Stimulated activated CD8-positive, alpha-beta memory T cell treated with anti-CD3 and anti-CD28 coated beads, Interleukin-2, amount 100 ng/mL, for 48 hours (primary cell): ENCODE measurements at regions not wholly inside any gene's neighbourhood (a gene's known extent, or its start where the extent isn't known, plus 50 kb on each side); places are given as distances from the start of the nearest gene placed in this dataset.

Experiments
- DNase-seq, 2 donors: peaks; one replicate each; pipeline ENCODE4 v3.0.0-alpha.2; 2020; ENCODE audit warnings: low read depth in 2 of 2

DNA sequence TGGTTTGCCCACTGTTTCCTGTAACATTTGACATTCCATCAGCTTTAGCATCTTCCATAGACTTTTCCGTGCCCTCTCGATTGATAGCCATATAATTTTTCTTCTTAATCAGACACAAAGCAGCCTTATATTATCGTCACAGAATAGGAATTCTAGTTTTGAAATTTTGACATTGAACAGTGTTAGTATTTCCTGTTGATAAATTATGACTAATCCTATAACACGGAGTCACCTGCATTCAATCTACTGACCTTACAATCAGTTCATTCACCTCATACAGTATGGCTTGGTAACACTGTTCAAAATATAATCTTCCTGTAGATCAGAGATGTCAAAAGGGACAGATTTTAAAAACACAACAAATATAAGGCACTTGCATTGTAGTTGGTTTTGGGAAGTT lies 423.7 kb downstream of the C3orf38 start:
- DNase-seq, result no peak

DNA sequence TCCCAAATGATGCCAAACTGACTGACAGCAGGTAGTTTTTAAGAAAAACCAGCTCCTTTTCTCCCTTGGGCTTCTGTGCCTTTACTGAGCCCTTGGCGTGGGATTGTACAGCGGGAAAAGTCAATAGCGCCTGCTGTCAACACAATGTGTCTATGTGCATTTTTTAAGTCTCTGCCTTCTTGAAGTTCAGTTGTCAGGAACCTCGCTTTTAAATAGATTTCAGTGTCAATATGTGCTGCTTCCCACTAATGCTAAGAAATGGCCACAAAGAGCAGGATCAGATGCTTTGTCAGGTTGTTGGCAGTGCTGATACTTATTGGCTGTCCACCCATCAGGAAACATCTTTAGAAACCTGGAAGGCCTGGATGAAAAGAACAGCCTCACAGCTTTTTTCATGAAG lies 424.4 kb downstream of the C3orf38 start:
- no peak for DNase-seq

DNA sequence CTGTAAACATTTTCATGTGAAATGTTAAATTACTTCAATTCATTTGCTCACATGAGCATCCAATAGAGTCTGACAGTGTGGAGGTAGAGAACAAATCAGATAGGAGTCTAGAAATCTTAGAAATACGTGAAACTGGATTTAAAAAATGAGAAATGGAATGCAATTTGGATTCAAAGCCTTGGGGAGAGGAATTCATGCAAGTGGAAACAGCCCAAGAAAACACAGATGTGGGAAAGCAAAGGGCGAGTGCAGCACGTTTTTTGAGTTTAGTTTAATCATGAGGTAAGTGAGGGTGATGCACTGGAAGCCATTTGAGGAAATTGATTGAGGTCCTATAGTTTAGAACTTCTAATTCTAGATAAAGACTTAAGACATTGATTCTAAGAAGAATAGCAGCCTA lies 434.7 kb downstream of the C3orf38 start:
- DNase-seq, result no peak

DNA sequence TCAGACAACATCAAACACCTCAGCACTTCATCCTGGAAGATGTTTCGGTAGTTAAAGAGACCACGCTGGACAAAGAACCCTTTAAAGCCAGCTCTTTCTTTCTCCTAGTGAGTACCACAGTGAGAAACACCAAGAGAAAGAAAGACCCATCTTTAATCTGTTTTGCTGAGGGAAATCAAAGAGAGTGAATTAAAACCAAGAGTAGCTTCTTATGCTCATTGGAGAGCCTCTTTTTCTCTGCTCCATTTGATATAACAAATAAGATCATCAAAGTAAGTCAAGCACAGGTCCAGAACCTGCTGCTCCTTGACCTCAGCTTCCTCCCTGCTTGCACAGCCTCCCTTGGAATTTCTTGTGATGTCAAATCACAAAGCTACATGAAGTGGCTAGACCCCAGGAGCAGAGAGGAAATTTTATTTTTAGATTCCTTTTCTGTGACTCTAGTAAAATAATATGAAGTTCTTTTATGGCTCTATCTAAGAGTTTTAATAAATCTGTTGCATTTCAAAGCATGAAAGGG lies 436.4 kb downstream of the C3orf38 start:
- DNase-seq, result no peak

GRCh38 chr3:88589138-88589537 lies 439.4 kb downstream of the C3orf38 start:
- DNase-seq, result no peak

GRCh38 chr3:88595026-88595425 lies 445.3 kb downstream of the C3orf38 start:
- DNase-seq, result no peak

DNA sequence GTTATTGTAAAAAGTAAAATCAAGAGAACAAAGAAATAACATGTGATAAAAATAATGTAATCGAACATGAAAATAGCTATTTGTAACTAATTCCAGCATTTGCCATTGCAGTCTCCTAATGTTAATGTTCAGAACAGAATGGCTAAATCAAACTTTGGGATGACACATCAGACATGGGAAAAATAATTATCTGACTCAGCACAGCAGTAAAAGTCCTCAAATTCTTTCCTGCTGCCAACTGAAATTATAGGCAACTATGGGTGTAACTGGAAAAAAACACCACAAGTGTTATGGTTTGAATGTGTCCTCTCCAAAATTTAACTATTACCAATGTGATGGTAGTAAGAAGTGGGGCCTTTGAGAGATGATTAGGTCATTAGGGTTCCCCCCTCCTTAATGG lies 446.7 kb downstream of the C3orf38 start:
- no peak for DNase-seq

DNA sequence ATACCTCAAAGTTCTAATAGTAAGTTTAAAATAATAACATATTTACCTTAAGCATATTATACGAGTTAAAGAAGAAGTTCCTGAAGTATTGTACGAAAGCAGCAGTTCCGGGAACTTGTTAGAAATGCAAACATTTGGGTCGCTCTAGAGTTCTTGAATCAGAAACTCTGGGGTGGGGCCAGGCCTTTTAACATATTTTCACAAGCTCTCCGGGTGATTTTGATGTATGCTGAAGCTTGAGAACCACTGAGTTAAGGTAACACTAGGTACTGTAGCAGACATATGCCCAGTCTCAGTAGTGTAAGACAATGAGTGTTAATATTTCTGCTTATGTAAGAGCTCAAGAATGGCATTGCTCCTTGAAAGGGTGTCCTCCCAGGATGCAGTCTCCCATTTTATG lies 461.1 kb downstream of the C3orf38 start:
- DNase-seq, result no peak

DNA sequence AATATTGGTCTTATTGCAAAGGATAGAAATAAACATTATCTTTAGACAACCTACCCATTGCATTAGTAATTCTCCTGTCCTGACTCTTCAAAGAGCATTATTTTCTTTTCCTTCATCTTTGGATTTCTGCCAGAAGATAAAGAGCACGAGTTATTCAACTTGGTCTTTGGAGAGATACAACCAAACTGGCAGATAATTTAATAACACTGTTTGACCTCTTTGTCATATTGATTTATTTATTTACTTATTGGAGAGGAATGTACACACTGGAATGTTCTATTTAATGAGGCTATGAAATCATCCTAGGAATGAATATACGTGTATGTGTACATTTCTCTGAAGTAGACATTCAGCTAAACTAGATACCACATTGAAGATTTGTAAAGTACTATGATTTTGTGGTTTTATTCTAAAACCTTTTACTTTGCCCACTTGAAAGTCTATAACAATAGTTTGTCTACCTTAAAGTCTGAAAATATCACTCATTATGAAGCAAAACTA lies 462.1 kb downstream of the C3orf38 start:
- DNase-seq, result no peak

GRCh38 chr3:88616413-88616812 lies 466.7 kb downstream of the C3orf38 start:
- DNase-seq, result no peak

- no peak for DNase-seq
These were observed 467.5 kb downstream of the C3orf38 start for GRCh38 chr3:88617283-88617682.

DNA sequence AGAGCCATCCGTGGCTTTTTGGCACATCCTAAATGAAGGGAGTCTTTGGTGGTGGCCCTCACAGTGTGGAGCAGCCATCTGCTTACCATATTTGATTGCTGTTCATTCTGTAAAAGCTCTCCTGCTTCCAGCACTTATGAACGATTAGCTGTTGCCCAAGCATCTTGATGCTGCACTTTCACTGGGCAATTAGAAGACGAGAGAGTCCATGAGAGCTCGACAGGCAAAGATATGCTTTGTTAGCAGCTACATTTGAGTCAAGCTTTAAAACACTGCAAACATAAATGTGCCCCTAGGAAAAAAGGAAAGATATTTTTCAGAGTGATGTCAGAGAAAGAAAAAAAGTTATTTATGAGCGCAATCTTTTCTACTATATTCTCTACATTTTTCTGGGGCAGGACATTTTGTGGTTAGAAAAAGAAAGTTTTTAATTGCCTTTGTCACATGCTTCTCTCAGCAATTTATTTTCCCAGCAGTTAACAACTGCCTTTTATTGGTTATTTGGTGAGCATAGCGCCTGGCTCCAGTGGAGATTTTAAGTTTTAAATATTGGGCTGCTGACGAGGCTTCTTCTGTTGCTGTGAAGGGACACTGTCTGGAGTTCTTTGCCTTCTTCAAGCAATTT lies 468.4 kb downstream of the C3orf38 start:
- no peak for DNase-seq

- no peak for DNase-seq
These were observed 471.8 kb downstream of the C3orf38 start for GRCh38 chr3:88621586-88621985.

DNA sequence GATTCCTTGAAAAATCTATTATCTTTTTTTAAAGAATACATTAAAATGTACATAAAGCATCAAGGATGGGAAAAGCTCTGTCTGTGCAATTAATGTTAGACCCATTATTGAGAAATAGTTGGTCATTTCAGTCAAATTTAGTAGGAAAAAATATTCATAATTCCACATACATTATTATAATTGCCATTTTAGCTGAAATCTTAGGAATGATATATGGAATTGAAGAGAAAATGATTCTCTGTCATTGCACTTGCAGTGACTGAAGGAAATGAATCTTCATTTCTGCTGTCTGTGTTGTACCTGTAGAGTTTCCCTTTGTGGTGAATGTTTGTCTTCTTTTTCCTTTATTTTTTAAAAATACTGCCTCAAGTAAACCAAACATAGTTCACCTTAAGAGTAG lies 473.9 kb downstream of the C3orf38 start:
- no peak for DNase-seq

DNA sequence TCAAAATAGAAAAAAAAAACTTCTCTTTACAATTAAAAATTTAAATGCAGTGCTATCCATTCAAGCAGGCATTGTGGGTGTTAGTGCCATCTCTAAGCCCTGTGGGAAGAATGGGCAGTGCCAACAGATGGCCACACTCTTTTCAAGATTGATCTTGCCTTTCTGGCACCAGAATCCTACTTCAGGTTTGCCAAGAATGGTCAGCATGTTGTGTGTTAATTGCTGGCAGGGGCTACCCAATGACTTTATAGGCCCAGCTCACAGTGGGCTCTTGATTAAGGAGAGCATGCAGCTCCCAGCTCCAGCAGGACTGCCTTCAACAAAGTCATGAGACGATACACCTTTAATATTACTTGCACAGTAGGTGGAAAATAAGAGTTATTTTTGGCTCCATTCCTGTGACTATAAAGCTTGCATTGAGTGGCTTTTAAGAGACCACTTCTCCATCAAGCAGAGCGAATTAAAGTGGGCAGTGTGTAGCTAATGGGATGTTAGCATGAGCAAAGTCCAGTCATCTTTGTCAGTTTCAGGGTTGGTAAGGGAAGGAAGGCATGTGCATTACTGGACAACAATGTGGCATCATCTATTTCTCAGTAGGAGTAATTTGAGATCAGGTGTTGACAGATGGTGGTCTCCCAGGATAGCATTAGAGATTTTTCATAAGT lies 476.8 kb downstream of the C3orf38 start:
- DNase-seq, result no peak

- DNase-seq, result no peak
These were observed 478.5 kb upstream of the EPHA3 start for GRCh38 chr3:88628901-88629300.

DNA sequence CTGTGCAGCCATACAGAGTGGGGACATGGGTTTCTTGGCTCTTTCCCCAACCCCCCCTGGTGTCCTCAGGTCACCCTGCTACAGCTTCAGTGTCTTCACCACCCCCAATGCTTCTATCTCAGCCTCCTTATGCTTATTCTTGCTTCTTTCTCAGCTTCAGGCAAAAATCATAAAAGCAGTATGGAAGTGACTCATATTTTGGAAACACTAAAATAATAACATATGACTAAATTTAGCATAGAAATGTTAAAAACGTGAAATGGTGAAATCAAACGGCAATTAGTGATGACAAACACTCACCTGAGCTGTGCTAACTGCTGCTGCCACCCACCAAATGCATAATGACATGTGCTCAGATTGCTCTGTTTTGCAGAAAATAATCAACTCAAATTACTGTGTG lies 475.2 kb upstream of the EPHA3 start:
- no peak for DNase-seq

DNA sequence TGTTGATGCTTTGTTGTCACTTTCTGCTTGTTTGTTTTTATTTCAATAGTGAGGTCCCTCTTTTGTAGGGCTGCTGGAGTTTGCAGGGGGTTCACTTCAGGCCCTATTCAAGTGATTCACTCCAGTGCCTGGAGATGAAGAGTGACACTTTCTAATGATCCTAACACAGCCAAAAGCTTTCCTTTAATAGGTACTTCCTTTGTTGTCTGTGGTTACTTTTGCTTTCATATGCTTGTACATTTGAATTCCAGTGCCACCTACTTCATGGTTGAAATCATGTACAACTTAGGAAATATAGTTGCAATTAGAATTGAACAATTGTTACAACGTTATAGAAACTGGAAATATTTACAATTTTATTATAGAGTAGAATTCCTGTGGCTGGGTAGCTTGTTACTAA lies 466.8 kb upstream of the EPHA3 start:
- DNase-seq, result no peak

DNA sequence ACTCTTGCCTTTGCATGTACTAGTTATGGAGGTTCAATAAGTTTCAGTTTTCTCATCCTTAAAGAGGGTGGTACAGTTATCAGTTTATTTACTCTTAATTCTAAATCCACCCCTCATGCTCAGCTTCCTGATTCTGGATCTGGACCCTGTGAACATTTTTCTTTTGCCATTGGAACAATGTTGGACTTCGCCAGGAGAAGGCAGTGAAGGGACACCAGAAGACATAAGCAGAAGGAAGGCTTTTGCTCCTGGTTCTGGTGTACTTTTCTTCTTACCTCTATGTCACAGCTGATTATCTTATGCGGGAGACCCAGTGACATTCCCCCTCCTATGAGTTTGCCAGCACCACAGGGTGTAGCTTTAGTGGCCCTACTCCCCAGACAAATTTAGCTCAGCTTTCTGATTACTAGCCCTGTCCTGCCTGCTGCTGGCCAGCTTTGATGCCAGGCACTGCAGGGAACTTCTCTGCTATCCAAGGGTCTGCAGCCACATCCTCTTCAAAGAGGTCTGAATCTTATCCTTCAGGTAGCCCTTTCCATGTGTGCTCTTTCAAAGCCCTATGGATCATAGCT lies 466.3 kb upstream of the EPHA3 start:
- DNase-seq, result no peak

DNA sequence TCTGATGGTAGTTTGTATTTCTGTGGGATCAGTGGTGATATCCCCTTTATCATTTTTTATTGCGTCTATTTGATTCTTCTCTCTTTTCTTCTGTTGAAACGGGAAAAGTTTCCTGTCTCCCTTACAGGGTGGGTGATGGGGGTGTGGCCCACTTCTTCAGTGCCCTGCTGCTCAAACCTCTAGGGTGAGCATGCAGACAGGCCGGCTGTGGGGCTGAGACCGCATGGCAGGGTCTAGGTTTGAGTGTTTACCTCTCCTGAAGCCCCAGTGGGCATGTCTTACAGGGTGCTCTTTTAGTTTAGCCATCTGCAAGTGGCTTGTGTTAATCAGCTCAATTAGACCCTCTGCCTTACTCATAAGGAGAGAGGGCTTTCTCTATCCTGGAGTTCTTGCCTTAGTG lies 450.0 kb upstream of the EPHA3 start:
- no peak for DNase-seq

- no peak for DNase-seq
These were observed 446.0 kb upstream of the EPHA3 start for GRCh38 chr3:88661433-88661824.

DNA sequence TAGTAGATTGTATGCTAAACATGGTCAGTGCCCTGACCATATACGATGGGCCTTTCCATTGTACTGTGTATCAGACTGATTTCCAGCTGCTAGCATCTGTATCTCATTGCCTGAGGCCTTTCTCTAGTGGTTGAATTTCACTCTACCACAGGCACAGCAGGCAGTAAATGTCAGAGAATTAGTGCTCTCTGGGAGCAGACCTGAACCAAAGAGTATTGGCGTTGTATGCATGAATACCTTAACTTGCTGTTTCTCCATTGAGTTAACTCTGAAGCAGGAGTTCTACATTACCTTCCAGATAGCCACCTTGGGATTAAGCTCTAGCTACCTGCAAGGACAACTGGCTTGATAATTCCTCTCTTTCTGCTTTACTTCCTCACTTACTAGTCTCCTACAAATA lies 439.2 kb upstream of the EPHA3 start:
- no peak for DNase-seq

DNA sequence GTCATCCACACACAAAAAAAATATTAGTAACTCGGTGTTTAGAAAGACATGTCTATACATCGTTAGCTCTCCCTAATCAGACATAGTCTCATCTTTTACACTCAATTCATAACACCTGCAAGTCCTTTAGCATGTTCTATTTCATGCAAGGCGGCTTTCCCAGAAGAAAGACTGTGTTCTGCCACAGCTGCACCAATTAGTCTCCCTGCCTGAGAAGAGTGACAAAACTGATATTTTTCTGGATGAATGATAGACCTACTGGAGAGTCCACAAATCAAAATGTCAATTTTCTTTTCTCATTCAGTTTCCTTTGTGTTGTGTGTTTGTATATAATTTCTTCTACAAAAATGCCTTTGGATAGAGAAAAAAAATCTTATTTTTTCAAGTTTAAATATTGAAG lies 435.8 kb upstream of the EPHA3 start:
- no peak for DNase-seq
